ENCODE measurements at regions not wholly inside any gene's neighbourhood (a gene's known extent, or its start where the extent isn't known, plus 50 kb on each side); places are given as distances from the start of the nearest gene placed in this dataset.
A peak's percentile ranks its signal among the peaks of the same experiment; 100 is the strongest.

DNA sequence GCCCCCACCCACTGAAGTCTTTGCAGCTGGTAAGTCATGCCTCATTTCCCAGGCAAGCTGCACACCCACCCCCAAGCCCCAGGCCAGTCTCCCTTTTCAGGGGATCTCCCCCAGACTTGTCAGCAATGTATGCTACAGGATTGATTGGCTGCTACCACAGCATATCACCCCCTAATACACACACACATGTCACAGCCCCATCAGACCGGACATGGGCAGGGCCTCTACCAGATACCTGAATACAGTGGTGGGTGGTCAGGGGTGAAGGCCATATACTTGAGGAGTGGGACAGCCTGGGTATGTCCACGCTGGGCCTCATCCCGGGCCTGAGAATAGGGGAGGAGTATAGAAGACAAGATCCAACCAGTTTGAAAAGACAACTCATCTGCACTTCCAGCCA is 63.4 kb upstream of the ARAP3 start:
- DNase-seq, result no peak

DNA sequence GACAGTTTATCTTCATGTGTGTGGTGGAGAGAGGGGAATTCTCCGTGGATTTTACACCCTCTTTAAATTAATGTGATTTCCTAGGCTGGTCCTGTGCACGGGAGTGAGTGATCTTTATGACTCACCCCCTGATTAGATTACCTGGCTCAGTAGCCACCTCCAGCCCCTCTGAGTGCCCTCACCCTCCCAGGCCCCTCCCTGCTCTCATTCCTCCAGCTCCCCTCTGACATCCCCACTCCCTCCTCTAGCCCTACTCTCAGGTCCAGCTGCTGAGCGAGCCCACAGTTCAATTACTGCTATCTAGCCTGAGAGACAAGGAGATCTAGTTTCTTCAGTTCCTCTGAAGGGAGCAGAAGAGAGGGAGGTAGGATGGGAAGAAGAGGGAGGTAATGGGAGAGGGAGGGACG is 61.8 kb upstream of the ARAP3 start:
- peak; percentile 41 for DNase-seq

DNA sequence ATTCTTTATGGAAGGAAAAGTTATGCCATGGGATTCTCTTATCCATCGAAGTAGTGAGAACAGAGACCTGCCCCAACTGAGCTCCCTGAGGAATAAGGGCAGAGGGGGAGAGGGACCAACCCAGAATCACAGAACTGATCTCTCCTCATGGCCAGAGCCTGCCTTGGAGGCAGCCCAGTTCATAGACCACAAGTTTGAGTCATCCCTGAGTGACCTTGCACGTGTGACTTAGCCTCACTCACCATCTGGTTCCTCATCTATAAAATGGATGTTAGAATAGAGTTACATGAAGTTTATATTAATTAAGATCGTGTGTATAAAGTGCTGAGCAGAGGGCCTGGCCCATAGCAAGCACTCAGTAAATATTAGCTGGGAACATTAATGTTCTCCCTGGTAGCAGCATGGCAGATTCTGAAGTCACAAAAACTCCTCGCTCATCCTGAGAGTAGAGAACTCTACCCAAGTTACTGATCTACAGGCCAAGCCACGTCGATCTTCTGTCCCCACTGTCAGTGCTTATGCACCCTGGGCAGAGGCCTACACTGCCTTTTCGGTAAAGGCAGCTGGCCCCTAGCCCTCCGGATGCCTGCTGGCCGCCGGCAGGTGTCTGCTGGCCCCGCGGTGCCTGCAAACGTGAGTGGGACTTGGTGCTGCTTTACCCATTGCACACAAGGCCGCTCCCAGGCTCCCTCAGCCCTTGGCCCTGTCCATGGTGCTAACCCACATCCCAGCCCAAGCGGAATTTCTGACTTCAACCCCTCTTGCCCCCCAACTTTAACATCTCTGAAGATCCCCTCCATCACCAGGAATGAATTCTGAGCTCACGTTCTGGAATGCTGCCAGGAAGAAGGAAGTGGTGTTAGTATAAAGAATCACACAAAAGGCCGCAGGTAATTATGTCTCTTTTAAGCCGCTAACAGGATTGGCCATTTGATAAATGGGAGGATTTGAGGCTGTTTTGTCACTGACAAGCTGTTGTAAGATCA is 61.1 kb upstream of the ARAP3 start:
- DNase-seq, result peak; percentile 41

DNA sequence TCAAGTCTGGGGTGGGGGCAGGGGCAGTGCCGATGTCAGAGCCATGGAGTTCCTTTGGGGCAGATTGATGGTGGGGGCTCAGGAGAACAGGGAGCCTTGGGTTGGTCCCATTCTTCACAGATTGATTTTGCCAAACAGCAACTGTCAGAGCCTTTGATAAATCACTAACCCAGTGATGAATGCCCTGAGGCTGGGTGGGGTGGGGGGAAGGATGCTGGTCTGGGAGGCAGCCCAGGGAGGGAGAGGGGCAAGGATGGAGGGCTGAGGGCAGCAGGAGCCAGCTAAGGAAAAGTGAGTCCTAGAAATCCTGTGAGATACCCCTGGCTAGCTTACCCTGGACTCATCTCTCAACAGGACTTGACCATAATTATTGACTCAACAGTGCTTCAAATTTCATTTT is 60.1 kb upstream of the ARAP3 start:
- DNase-seq, result no peak

DNA sequence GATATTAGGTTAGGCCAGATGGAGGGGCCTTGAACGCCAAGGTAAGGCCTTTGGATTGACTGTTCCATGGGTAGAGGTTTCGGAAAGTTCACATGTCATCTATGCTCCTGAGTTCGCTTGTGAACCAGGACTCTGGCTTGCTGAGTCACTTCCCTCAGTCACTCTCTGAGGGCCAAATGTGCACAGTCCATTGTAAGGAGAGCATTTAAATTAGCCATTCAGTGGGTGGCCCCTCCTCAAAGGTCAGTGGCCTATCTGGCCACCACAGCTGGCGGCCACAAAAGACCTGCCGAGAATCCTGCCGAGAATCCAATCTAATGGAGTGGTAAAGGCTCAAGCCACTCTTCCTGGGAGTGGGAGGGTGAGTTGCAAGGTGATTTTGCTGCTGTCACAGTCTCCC is 58.9 kb upstream of the ARAP3 start:
- DNase-seq, result no peak

DNA sequence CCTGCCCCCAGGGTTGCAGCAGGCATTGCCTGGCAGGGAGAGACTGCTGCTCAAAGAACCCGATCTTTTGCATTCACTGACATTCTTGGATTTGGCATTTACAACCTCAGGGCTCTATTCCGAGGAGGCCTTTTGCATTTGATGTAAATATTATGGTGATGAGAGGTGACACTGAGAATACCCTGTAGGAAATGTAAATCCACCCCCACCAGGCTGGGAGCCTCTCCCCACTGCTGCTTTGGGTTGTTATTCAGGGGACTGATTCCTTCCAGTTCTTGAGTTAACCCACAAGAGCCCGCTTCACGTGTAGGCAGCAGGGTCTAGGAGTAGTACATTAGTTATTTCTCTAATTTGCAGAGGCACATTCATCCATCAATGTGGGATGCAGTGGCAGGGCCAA is 55.5 kb upstream of the ARAP3 start:
- DNase-seq, result no peak

DNA sequence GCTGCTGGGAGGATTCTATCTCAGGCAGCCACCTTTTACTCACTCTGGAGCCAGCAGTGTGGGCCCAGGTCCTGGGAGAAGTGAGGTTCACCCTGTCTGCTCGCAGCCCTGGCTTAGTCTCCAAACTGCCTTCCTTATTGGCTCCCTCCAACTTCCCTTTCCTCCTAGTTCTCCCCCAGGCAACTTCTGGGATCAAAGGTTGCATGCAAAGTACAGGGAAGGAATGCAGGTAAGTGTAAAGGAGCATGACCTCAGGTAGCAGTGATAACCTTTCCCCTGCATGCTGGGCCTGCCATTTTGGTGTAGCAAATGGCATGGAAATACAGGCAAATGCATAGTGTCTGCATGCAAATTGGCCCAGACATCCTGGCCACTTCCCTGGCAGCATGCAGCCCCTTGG is 53.8 kb upstream of the ARAP3 start:
- no peak for DNase-seq

DNA sequence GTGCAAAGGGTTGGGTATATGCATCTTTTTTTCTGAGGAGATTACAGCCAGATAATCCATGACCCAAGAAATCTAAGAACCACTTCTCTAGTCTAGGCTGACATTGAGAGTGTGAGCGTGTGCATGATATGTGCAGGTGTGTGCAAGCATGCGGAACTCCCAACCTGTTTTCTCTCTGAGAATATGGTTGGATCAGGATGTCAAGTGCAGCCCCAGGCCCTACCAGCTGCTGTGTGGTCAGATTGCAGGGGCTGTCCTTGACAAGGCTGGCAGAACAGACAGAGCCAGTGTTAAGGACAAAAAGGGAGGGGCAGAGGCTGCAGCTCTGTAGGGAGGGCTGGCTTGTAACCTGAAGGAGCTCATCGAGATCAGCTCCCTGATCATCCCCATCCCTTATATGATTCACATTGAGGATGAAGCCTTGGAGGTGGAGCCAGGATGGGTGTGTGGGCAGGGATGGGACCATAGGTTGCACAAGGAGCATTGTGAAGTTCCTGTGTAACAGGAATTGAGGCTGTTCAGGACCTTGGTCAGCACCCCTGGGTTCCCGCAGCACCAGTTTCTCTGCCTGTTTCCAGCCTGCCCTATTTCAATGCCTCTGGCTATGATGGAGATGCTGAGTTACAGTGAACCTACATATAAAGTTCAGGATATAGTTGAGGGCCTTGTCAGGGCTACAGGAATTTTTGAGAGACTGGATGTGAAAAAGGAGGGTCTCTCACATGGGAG is 52.6 kb upstream of the ARAP3 start:
- peak; percentile 79 for DNase-seq

DNA sequence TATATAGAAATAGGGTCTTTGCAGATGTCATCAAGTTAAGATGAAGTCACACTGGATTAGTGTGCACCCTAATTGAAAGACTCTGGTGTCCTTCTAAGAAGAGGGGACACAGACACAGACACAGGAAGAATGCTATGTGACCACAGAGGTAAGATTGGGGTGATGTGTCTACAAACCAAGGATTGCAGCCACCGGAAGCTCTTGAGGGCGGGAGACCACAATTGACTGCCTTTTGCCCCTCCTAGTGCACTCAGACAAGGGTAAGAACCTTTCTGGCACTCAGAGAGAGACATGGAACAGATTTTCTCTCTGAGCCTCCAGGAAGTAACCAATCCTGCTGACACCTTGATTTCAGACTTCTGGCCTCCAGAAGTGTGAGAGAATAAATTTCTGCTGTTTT is 51.2 kb upstream of the ARAP3 start:
- no peak for DNase-seq

DNA sequence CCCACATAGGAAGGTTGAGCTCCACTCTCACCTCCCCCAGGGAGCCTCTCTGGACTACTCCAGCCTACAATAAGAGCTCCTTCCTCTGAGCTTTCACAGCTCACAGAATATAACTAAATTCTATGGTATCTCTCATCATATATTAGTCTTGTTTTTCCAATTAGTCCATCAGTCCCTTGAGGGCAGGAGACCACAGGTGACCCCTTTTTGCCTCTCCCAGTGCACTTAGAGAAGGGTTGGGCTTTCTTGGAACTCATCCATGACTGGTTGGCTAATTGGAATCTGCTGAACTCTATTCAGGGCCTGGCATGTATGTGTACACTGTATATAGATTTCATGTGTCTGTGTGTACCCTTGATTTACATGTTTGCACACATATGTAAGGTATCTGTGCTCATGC is 50.4 kb upstream of the ARAP3 start:
- DNase-seq, result peak; percentile 40
